Thyroid gland (tissue), 4 donors: ENCODE measurements at regions not wholly inside any gene's neighbourhood (a gene's known extent, or its start where the extent isn't known, plus 50 kb on each side); places are given as distances from the start of the nearest gene placed in this dataset.

Experiments
- CTCF ChIP-seq, 6 experiments: fragments of 200-600 bp in 3 of 6; fragments of 450-650 bp in 3 of 6; sonication (generic) in 3 of 6; IDR thresholded peaks; one replicate each; pipeline ENCODE4 v1.5.1; 2016 to 2019; ENCODE audit warnings: antibody characterized with exemption in 6 of 6, mild to moderate bottlenecking in 2 of 6, inconsistent platforms in 1 of 6, moderate library complexity in 1 of 6
- POLR2A ChIP-seq, 2 donors: fragments of 450-650 bp; IDR thresholded peaks; one replicate each; pipeline ENCODE4 v1.6.1; 2017; ENCODE audit warnings: antibody characterized with exemption in 2 of 2, mild to moderate bottlenecking in 2 of 2, moderate library complexity in 1 of 2

DNA sequence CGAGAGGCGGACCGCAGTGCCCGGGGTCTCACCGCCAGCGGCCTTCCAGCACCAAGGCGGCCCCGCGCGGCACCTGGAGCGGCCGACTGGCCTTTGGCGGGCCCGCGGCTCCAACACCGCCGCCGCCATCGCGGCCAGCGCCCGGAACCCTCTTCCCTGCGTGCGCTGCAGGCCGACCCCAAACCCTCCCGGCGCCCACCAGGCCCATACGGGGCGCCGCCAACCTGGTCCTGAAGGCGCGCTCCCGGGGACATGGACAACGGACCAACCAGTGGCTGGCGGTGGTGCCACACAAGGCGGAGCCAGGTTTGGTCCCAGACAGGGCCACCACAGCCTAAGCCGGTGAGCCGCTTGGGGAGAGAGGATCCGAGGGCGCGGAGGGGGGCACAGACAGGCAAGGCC lies 1514.8 kb upstream of the DEFB115 start:
- TF ChIP-seq CTCF (IDR thresholded peaks at IDR 0.05) (no peak), POLR2A (IDR thresholded peaks at IDR 0.05) (no peak)
